ENCODE measurements at regions not wholly inside any gene's neighbourhood (a gene's known extent, or its start where the extent isn't known, plus 50 kb on each side); places are given as distances from the start of the nearest gene placed in this dataset.

- BruUV-seq (replicated peaks): no TSS peak
- no peak overlapping the region for H3K23ac ChIP-seq (ENCODE audit: low read depth, low read length)
- no peak overlapping the region for H2AFZ ChIP-seq (replicated peaks; ENCODE audit: low read length, poor library complexity)
- no peak overlapping the region for H3K18ac ChIP-seq (ENCODE audit: low read depth, low read length)
- POLR2A ChIA-PET (ENCODE audit: unreplicated experiment): no interaction called here
- no peak overlapping the region for H4K91ac ChIP-seq (ENCODE audit: insufficient read depth, low read depth, low read length)
- no CpG with 5 or more reads among the region's 1 CpG for WGBS, 2 experiments (ENCODE audit: extremely low coverage in 2 of 2, insufficient read length in 1 of 2)
- in situ Hi-C loops (cut with MboI; ENCODE audit: low sequenced_read_pairs) (no loop called here), dilution Hi-C loops (cut with HindIII; ENCODE audit: low sequenced_read_pairs, unreplicated experiment) (no loop called here), intact Hi-C loops (cut with micrococcal nuclease) (no loop called here)
- no peak overlapping the region for H2AK5ac ChIP-seq (ENCODE audit: low read depth, low read length)
- no peak overlapping the region for H3K56ac ChIP-seq (ENCODE audit: extremely low read depth, insufficient read depth, low read length)
- H2AK9ac ChIP-seq (replicated peaks; ENCODE audit: low read depth, low read length, poor library complexity): no peak overlapping the region
- H3K27me3 ChIP-seq (ENCODE audit: control insufficient read depth, insufficient read depth, low read length): no peaks in the 10 kb centered on the region
- no peak for DNase-seq
- H3K4me3 ChIP-seq (ENCODE audit: insufficient read depth, low read depth, low read length): no peak overlapping the region
- no peaks in the 10 kb centered on the region for H3K79me1 ChIP-seq (ENCODE audit: low read depth in 1 of 2, low read length in 2 of 2)
- no peak for TF ChIP-seq CEBPB (IDR thresholded peaks at IDR 0.05; ENCODE audit: low read depth, low read length)
- TF ChIP-seq POLR2A (IDR thresholded peaks at IDR 0.05; ENCODE audit: low read depth, low read length): no peak
- no peak for TF ChIP-seq FOS (IDR thresholded peaks at IDR 0.05; ENCODE audit: low read depth, low read length)
- TF ChIP-seq NFE2L2 (IDR thresholded peaks at IDR 0.05; ENCODE audit: low read depth, low read length): no peak
- TF ChIP-seq MAFK (IDR thresholded peaks at IDR 0.05; ENCODE audit: low read depth, low read length): no peak
- TF ChIP-seq RFX5 (IDR thresholded peaks at IDR 0.05; ENCODE audit: low read depth, low read length): no peak
- no peak for TF ChIP-seq RAD21 (IDR thresholded peaks at IDR 0.05; ENCODE audit: low read length)
- TF ChIP-seq USF2 (IDR thresholded peaks at IDR 0.05; ENCODE audit: low read depth, low read length): no peak
- no peak for TF ChIP-seq BHLHE40 (IDR thresholded peaks at IDR 0.05; ENCODE audit: low read depth, low read length)
- no peak for TF ChIP-seq MXI1 (IDR thresholded peaks at IDR 0.05; ENCODE audit: borderline replicate concordance, low read depth, low read length)
- TF ChIP-seq RCOR1 (IDR thresholded peaks at IDR 0.05; ENCODE audit: insufficient replicate concordance, low read length): no peak
- TF ChIP-seq MAZ (IDR thresholded peaks at IDR 0.05; ENCODE audit: borderline replicate concordance, low read depth, low read length): no peak
- TF ChIP-seq ELK1 (IDR thresholded peaks at IDR 0.05; ENCODE audit: borderline replicate concordance, low read depth, low read length): no peak
- TF ChIP-seq CTCF (conservative IDR thresholded peaks at IDR 0.05; ENCODE audit: low read depth, low read length): no peak
- TF ChIP-seq CHD1 (IDR thresholded peaks at IDR 0.05; ENCODE audit: low read depth, low read length): no peak
- no peak for TF ChIP-seq SMC3 (IDR thresholded peaks at IDR 0.05; ENCODE audit: low read depth, low read length)
- H4K5ac ChIP-seq (ENCODE audit: low read depth, low read length): no peak overlapping the region
- no peak overlapping the region for H2BK120ac ChIP-seq (ENCODE audit: low read depth, low read length)
- CTCF ChIA-PET: no interaction called here
- H3K9me1 ChIP-seq (ENCODE audit: insufficient read depth, low read length): no peaks in the 10 kb centered on the region; the same call in 1 of the 2 replicates
- no peak overlapping the region for H3K27ac ChIP-seq (ENCODE audit: insufficient read depth, low read length)
- no peaks in the 10 kb centered on the region for H3K9me3 ChIP-seq (ENCODE audit: control insufficient read depth, insufficient read depth, low read length)
- H3K4ac ChIP-seq (ENCODE audit: low read depth, low read length): no peak overlapping the region
- no peak overlapping the region for H4K8ac ChIP-seq (ENCODE audit: low read depth in 2 of 2, low read length in 2 of 2)
- H2BK20ac ChIP-seq (ENCODE audit: low read depth, low read length): no peak overlapping the region
- no peak for ATAC-seq (ENCODE audit: low read depth)
- no peaks in the 10 kb centered on the region for H4K20me1 ChIP-seq (ENCODE audit: insufficient read depth, low read length)
- H3K4me2 ChIP-seq (ENCODE audit: low read depth, low read length): no peak overlapping the region
- no peaks in the 10 kb centered on the region for H3K4me1 ChIP-seq (ENCODE audit: control insufficient read depth, insufficient read depth, low read length)
- no peak overlapping the region for H2BK15ac ChIP-seq (ENCODE audit: low read depth, low read length)
- no peak overlapping the region for H2BK5ac ChIP-seq (ENCODE audit: low read depth, low read length, poor library complexity, severe bottlenecking)
- H3K14ac ChIP-seq (replicated peaks; ENCODE audit: low read depth, low read length): no peak overlapping the region
- no peaks in the 10 kb centered on the region for H3K36me3 ChIP-seq (ENCODE audit: control insufficient read depth, insufficient read depth, low read length)
- no peak overlapping the region for H3K9ac ChIP-seq (ENCODE audit: low read depth, low read length)
Observed at GRCh38 chr1:116252271-116252670, 120.8 kb upstream of the ATP1A1 start.
